K562 (cell line): ENCODE measurements at regions not wholly inside any gene's neighbourhood (a gene's known extent, or its start where the extent isn't known, plus 50 kb on each side); places are given as distances from the start of the nearest gene placed in this dataset.

Source experiments
- ATAC-seq: fragments of 200-7000 bp; cut with Tn5 transposase; 3 replicates; pipeline ENCODE4 v1.9.1; 2020; ENCODE audit warnings: moderate library complexity
- BruUV-seq: library from RNA; stranded (reverse); fragments of 400-500 nt; replicated peaks from 2 replicates; lab custom pipeline; 2021; lab: Mats Ljungman, UMichigan
- CTCF ChIA-PET: fragments of 300-600 bp; formaldehyde crosslinking; extraction: SDS; loops from one replicate; lab custom pipeline; 2021; ENCODE audit warnings: low intra/inter-chr PET ratio; lab: Yijun Ruan, JAX
- POLR2A ChIA-PET: fragments of 300-600, 350-650 bp; sonication (Branson Sonifier 250); formaldehyde crosslinking; extraction: SDS; loops from one replicate; lab custom pipeline; 2021; ENCODE audit warnings: antibody characterized with exemption, inconsistent platforms; lab: Yijun Ruan, JAX
- DNase-seq, 4 experiments: peaks; one replicate each; pipeline versions ENCODE4 v3.0.0 to v3.0.0-alpha.2; 2011 to 2018; ENCODE audit warnings: low spot score in 3 of 4, mixed read lengths in 3 of 4; ENCODE audit errors: extremely low read depth in 1 of 4
- FAIRE-seq: peaks from 2 replicates; lab custom pipeline; 2011; peaks lifted over from hg19 to GRCh38; lab: Jason Lieb, UNC
- H2AFZ ChIP-seq: 2 replicates; pipeline ENCODE4 v1.6.0; 2011; ENCODE audit warnings: low read depth, low read length, control low read depth, inconsistent platforms
- H3K27ac ChIP-seq: fragments of 200-600 bp; 3 replicates; pipeline ENCODE4 v1.8.0; 2011; ENCODE audit warnings: low read depth, mild to moderate bottlenecking, control low read depth, inconsistent platforms, low read length, moderate library complexity, mixed read lengths; ENCODE audit errors: extremely low read depth
- H3K27me3 ChIP-seq, 2 experiments: fragments of 300-600 bp in 1 of 2; 2 replicates in 1 of 2; 3 replicates in 1 of 2; pipeline versions ENCODE4 v1.6.0 to v1.8.0; 2011; ENCODE audit warnings: inconsistent platforms in 2 of 2, low read length in 2 of 2, mild to moderate bottlenecking in 1 of 2, mixed read lengths in 1 of 2, moderate library complexity in 1 of 2; ENCODE audit not compliant: control insufficient read depth in 2 of 2, insufficient read depth in 2 of 2
- H3K36me3 ChIP-seq: fragments of 300-600 bp; 3 replicates; pipeline ENCODE4 v1.8.0; 2011; ENCODE audit warnings: mild to moderate bottlenecking, low read length, inconsistent platforms; ENCODE audit not compliant: control insufficient read depth, insufficient read depth
- H3K4me1 ChIP-seq, 2 experiments: fragments of 200-600 bp in 1 of 2; replicated peaks in 1 of 2; 2 replicates in 1 of 2; 3 replicates in 1 of 2; pipeline versions ENCODE4 v1.5.1 to v1.8.0; 2011; ENCODE audit warnings: inconsistent platforms in 2 of 2, low read length in 2 of 2, mild to moderate bottlenecking in 1 of 2, mixed read lengths in 1 of 2, moderate library complexity in 1 of 2; ENCODE audit not compliant: control insufficient read depth in 2 of 2, insufficient read depth in 2 of 2
- H3K4me2 ChIP-seq: 2 replicates; pipeline ENCODE4 v1.6.1; 2011; ENCODE audit warnings: low read length, control low read depth, inconsistent platforms, mixed read lengths; ENCODE audit not compliant: insufficient read depth
- H3K4me3 ChIP-seq: fragments of 200-600 bp; sonication (generic), shearing (Covaris generic); 2 replicates; pipeline ENCODE4 v1.5.1; 2016; ENCODE audit warnings: control low read depth, inconsistent platforms
- H3K79me2 ChIP-seq: fragments of 200-600 bp; 3 replicates; pipeline ENCODE4 v1.8.0; 2011; ENCODE audit warnings: low read length, inconsistent platforms; ENCODE audit not compliant: control insufficient read depth, insufficient read depth
- H3K9ac ChIP-seq, 2 experiments: 2 replicates each; pipeline versions ENCODE4 v1.6.0 to v1.6.1; 2011; ENCODE audit warnings: low read depth in 2 of 2, low read length in 2 of 2, control low read depth in 1 of 2, inconsistent platforms in 1 of 2, mild to moderate bottlenecking in 1 of 2, mixed read lengths in 1 of 2; ENCODE audit not compliant: insufficient read depth in 1 of 2
- H3K9me1 ChIP-seq: one replicate; pipeline ENCODE4 v1.6.0; 2011; ENCODE audit warnings: inconsistent platforms, mild to moderate bottlenecking, low read length, moderate library complexity; ENCODE audit not compliant: control insufficient read depth, insufficient read depth
- H3K9me3 ChIP-seq: replicated peaks from 2 replicates; pipeline ENCODE4 v1.5.1; 2011; ENCODE audit warnings: low read depth, low read length, inconsistent platforms; ENCODE audit not compliant: control insufficient read depth, insufficient read depth
- H4K20me1 ChIP-seq: replicated peaks from 2 replicates; pipeline ENCODE4 v1.6.1; 2011; ENCODE audit warnings: low read length, inconsistent platforms, mixed read lengths; ENCODE audit not compliant: control insufficient read depth, insufficient read depth
- ETV6 ChIP-seq, 3 experiments: fragments of 150-350 bp in 1 of 3; sonication (generic) in 1 of 3; formaldehyde crosslinking in 1 of 3; IDR thresholded peaks; 2 replicates each; pipeline versions ENCODE4 v1.6.1 to v1.8.0; 2014 to 2022; ENCODE audit warnings: borderline replicate concordance in 2 of 3, low read depth in 2 of 3, antibody characterized with exemption in 1 of 3, low read length in 1 of 3, mild to moderate bottlenecking in 1 of 3, missing genetic modification reagents in 1 of 3
- JUND ChIP-seq, 2 experiments: IDR thresholded peaks; 2 replicates in 1 of 2; 3 replicates in 1 of 2; pipeline ENCODE4 v1.6.1; 2011; ENCODE audit warnings: borderline replicate concordance in 2 of 2, low read depth in 2 of 2, low read length in 2 of 2, improper control_type of control experiment in 1 of 2, missing biosample characterization in 1 of 2, missing genetic modification characterization in 1 of 2, missing genetic modification reagents in 1 of 2
- MECOM ChIP-seq: fragments of 250-450 bp; sonication (Bioruptor Pico); IDR thresholded peaks from 2 replicates; pipeline ENCODE4 v1.8.0; 2022; ENCODE audit warnings: inconsistent platforms
- NELFE ChIP-seq: IDR thresholded peaks from 2 replicates; pipeline ENCODE4 v1.6.1; 2011; ENCODE audit warnings: mild to moderate bottlenecking; ENCODE audit not compliant: insufficient read depth, insufficient read length
- SETDB1 ChIP-seq: IDR thresholded peaks from one replicate; pipeline ENCODE4 v1.6.1; 2012; ENCODE audit warnings: low read length, control low read depth, inconsistent platforms
- SRSF1 ChIP-seq: fragments of 200-400 bp; formaldehyde crosslinking; IDR thresholded peaks from 2 replicates; pipeline ENCODE4 v1.6.1; 2017; ENCODE audit warnings: mild to moderate bottlenecking, low read depth, low read length, moderate library complexity
- TAF1 ChIP-seq: IDR thresholded peaks from 2 replicates; pipeline ENCODE4 v1.6.1; 2011; ENCODE audit warnings: mild to moderate bottlenecking, low read length, moderate library complexity; ENCODE audit not compliant: insufficient read depth, control insufficient read depth, severe bottlenecking; ENCODE audit errors: extremely low read depth
- TBP ChIP-seq: optimal IDR thresholded peaks from 2 replicates; pipeline ENCODE3; 2011; ENCODE audit warnings: low read depth, low read length, improper control_type of control experiment
- U2AF1 ChIP-seq: fragments of 200-400 bp; formaldehyde crosslinking; optimal IDR thresholded peaks from 2 replicates; pipeline ENCODE3; 2017; ENCODE audit warnings: mild to moderate bottlenecking, low read depth, low read length, moderate library complexity
- ZNF408 ChIP-seq: fragments of 250-450 bp; sonication (Bioruptor Pico); IDR thresholded peaks from 2 replicates; pipeline ENCODE4 v1.4.0; 2020; ENCODE audit warnings: low read depth, mild to moderate bottlenecking, moderate library complexity
- ZNF785 ChIP-seq: fragments of 250-450 bp; sonication (Bioruptor Pico); IDR thresholded peaks from 2 replicates; pipeline ENCODE4 v1.4.0; 2020; ENCODE audit warnings: mild to moderate bottlenecking
- ZSCAN29 ChIP-seq: fragments of 450-650 bp; IDR thresholded peaks from 2 replicates; pipeline ENCODE4 v1.6.1; 2017
- WGBS: fragments of 100-300 bp; shearing (Covaris generic); methylation state at CpG from one replicate; pipeline ENCODE4 v1.1.6; 2016; ENCODE audit warnings: low coverage, mixed read lengths; ENCODE audit not compliant: insufficient coverage; ENCODE audit errors: missing lambda C conversion rate; 5-methylcytosine and 5-hydroxymethylcytosine counted together
- in situ Hi-C: fragments of 300-500 bp; cut with MboI; formaldehyde crosslinking; loops from 4 replicates; pipeline ENCODE4 v1.15.0; 2018; ENCODE audit warnings: inconsistent platforms, mixed read lengths
- intact Hi-C: fragments of 100-400 bp; cut with micrococcal nuclease; formaldehyde crosslinking; loops from 2 replicates; pipeline ENCODE4 v1.14.2; 2022
- TF ChIP-seq, protein P1 (sequence below): IDR thresholded peaks from 2 replicates; pipeline ENCODE4 v1.6.1; 2014; ENCODE audit warnings: antibody characterized with exemption
- TF ChIP-seq, protein P2 (sequence below): sonication (generic); formaldehyde crosslinking; IDR thresholded peaks from 2 replicates; pipeline ENCODE4 v1.8.0; 2022; ENCODE audit warnings: missing genetic modification reagents, mild to moderate bottlenecking, borderline replicate concordance

- no peaks in the 10 kb centered on the region for H3K4me1 ChIP-seq
- no peak overlapping the region for H3K4me2 ChIP-seq
- in situ Hi-C loops = no loop called here
- BruUV-seq = no TSS peak
- no peak for FAIRE-seq
- no peaks in the 10 kb centered on the region for H4K20me1 ChIP-seq
- WGBS = 13% methylated on average over 1 of the region's 1 CpG
- intact Hi-C loops = loop anchor here (10.0 kb wide), 1 partner anchor 1755 kb away; no protein-coding TSS in a partner anchor
- H3K9ac ChIP-seq = no peak overlapping the region
- TF ChIP-seq ZNF785 (no peak), ZSCAN29 (no peak), TBP (no peak), MECOM (no peak), U2AF1 (no peak), SETDB1 (no peak), JUND (IDR thresholded peaks at IDR 0.05; ENCODE audit: borderline replicate concordance, low read depth, low read length) (no peak), JUND (tag; IDR thresholded peaks at IDR 0.05; ENCODE audit: borderline replicate concordance, low read depth, low read length) (no peak), NELFE (no peak), ZNF408 (no peak), ETV6 (IDR thresholded peaks at IDR 0.05; ENCODE audit: borderline replicate concordance in 1 of 2, low read depth in 2 of 2, low read length in 1 of 2) (no peak), ETV6 (CRISPR knock-in tag; IDR thresholded peaks at IDR 0.05; ENCODE audit: borderline replicate concordance) (no peak), TAF1 (no peak), SRSF1 (no peak)
- TF ChIP-seq, protein P1, sequence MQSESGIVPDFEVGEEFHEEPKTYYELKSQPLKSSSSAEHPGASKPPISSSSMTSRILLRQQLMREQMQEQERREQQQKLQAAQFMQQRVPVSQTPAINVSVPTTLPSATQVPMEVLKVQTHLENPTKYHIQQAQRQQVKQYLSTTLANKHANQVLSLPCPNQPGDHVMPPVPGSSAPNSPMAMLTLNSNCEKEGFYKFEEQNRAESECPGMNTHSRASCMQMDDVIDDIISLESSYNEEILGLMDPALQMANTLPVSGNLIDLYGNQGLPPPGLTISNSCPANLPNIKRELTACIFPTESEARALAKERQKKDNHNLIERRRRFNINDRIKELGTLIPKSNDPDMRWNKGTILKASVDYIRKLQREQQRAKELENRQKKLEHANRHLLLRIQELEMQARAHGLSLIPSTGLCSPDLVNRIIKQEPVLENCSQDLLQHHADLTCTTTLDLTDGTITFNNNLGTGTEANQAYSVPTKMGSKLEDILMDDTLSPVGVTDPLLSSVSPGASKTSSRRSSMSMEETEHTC = no peak
- TF ChIP-seq, protein P2, sequence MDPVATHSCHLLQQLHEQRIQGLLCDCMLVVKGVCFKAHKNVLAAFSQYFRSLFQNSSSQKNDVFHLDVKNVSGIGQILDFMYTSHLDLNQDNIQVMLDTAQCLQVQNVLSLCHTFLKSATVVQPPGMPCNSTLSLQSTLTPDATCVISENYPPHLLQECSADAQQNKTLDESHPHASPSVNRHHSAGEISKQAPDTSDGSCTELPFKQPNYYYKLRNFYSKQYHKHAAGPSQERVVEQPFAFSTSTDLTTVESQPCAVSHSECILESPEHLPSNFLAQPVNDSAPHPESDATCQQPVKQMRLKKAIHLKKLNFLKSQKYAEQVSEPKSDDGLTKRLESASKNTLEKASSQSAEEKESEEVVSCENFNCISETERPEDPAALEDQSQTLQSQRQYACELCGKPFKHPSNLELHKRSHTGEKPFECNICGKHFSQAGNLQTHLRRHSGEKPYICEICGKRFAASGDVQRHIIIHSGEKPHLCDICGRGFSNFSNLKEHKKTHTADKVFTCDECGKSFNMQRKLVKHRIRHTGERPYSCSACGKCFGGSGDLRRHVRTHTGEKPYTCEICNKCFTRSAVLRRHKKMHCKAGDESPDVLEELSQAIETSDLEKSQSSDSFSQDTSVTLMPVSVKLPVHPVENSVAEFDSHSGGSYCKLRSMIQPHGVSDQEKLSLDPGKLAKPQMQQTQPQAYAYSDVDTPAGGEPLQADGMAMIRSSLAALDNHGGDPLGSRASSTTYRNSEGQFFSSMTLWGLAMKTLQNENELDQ = no peak
- H3K9me3 ChIP-seq = no peaks in the 10 kb centered on the region
- H3K4me3 ChIP-seq = no peak overlapping the region
- no peak for ATAC-seq
- H2AFZ ChIP-seq = no peak overlapping the region
- CTCF ChIA-PET = no interaction called here
- DNase-seq = no peak
- no peaks in the 10 kb centered on the region for H3K36me3 ChIP-seq
- POLR2A ChIA-PET = no interaction called here
- H3K27ac ChIP-seq = no peak overlapping the region
- no peaks in the 10 kb centered on the region for H3K9me1 ChIP-seq
- H3K27me3 ChIP-seq = no peaks in the 10 kb centered on the region
- H3K79me2 ChIP-seq = no peaks in the 10 kb centered on the region
Observed at GRCh38 chr18:45379903-45380302, 235.4 kb upstream of the SLC14A2 start.
